IMR-90 (cell line): ENCODE measurements at regions not wholly inside any gene's neighbourhood (a gene's known extent, or its start where the extent isn't known, plus 50 kb on each side); places are given as distances from the start of the nearest gene placed in this dataset.

Experiments
- ATAC-seq: fragments of 200-7000 bp; cut with Tn5 transposase; 2 replicates; pipeline ENCODE4 v1.9.1; 2020; ENCODE audit warnings: low read depth, mild to moderate bottlenecking, moderate library complexity
- BruUV-seq: library from RNA; stranded (reverse); fragments of 400-500 nt; replicated peaks from 2 replicates; lab custom pipeline; 2021; lab: Mats Ljungman, UMichigan
- CTCF ChIA-PET: fragments of 300-600 bp; formaldehyde crosslinking; extraction: SDS; loops from one replicate; lab custom pipeline; 2021; ENCODE audit warnings: antibody characterized with exemption; lab: Yijun Ruan, JAX
- POLR2A ChIA-PET: fragments of 300-600 bp; sonication (Branson Sonifier 250); formaldehyde crosslinking; loops from one replicate; lab custom pipeline; 2022; ENCODE audit warnings: antibody characterized with exemption; ENCODE audit not compliant: unreplicated experiment; lab: Charles Lee
- DNase-seq: peaks from one replicate; pipeline ENCODE4 v3.0.0; 2013
- H2AFZ ChIP-seq: replicated peaks from 2 replicates; pipeline ENCODE3; 2013; ENCODE audit warnings: low read length, mild to moderate bottlenecking; ENCODE audit not compliant: poor library complexity
- H2AK5ac ChIP-seq: 2 replicates; pipeline ENCODE4 v1.6.1; 2013; ENCODE audit warnings: low read depth, low read length, inconsistent platforms
- H2AK9ac ChIP-seq: replicated peaks from 2 replicates; pipeline ENCODE3; 2013; ENCODE audit warnings: mild to moderate bottlenecking, low read depth, low read length, moderate library complexity; ENCODE audit not compliant: poor library complexity
- H2BK120ac ChIP-seq: 2 replicates; pipeline ENCODE4 v1.6.1; 2013; ENCODE audit warnings: low read depth, low read length, inconsistent platforms
- H2BK15ac ChIP-seq: 3 replicates; pipeline ENCODE4 v1.6.1; 2013; ENCODE audit warnings: low read depth, low read length, inconsistent platforms
- H2BK20ac ChIP-seq: 2 replicates; pipeline ENCODE4 v1.6.1; 2013; ENCODE audit warnings: low read depth, mild to moderate bottlenecking, inconsistent platforms, low read length, moderate library complexity
- H2BK5ac ChIP-seq: 2 replicates; pipeline ENCODE4 v1.6.1; 2013; ENCODE audit warnings: mild to moderate bottlenecking, low read depth, low read length, inconsistent platforms; ENCODE audit not compliant: poor library complexity, severe bottlenecking
- H3K14ac ChIP-seq: replicated peaks from 2 replicates; pipeline ENCODE4 v1.6.1; 2013; ENCODE audit warnings: low read depth, low read length, inconsistent platforms
- H3K18ac ChIP-seq: 2 replicates; pipeline ENCODE4 v1.6.1; 2013; ENCODE audit warnings: low read depth, low read length, control low read depth
- H3K23ac ChIP-seq: 2 replicates; pipeline ENCODE4 v1.6.1; 2013; ENCODE audit warnings: low read depth, low read length, inconsistent platforms
- H3K27ac ChIP-seq: 2 replicates; pipeline ENCODE4 v1.5.1; 2013; ENCODE audit warnings: mild to moderate bottlenecking, control low read depth, low read length; ENCODE audit not compliant: insufficient read depth
- H3K27me3 ChIP-seq: 2 replicates; pipeline ENCODE4 v1.6.1; 2013; ENCODE audit warnings: low read length; ENCODE audit not compliant: control insufficient read depth, insufficient read depth
- H3K36me3 ChIP-seq: 2 replicates; pipeline ENCODE4 v1.6.1; 2013; ENCODE audit warnings: low read length, mixed read lengths; ENCODE audit not compliant: control insufficient read depth, insufficient read depth
- H3K4ac ChIP-seq: 2 replicates; pipeline ENCODE4 v1.6.1; 2013; ENCODE audit warnings: low read depth, low read length, inconsistent platforms
- H3K4me1 ChIP-seq: 2 replicates; pipeline ENCODE4 v1.6.1; 2013; ENCODE audit warnings: low read length, mixed read lengths; ENCODE audit not compliant: control insufficient read depth, insufficient read depth
- H3K4me2 ChIP-seq: 2 replicates; pipeline ENCODE4 v1.6.1; 2013; ENCODE audit warnings: low read depth, mild to moderate bottlenecking, control low read depth, low read length, moderate library complexity
- H3K4me3 ChIP-seq: 2 replicates; pipeline ENCODE4 v1.5.1; 2013; ENCODE audit warnings: low read depth, mild to moderate bottlenecking, control low read depth, low read length, moderate library complexity; ENCODE audit not compliant: insufficient read depth
- H3K56ac ChIP-seq: 2 replicates; pipeline ENCODE4 v1.6.1; 2013; ENCODE audit warnings: low read length, inconsistent platforms; ENCODE audit not compliant: insufficient read depth; ENCODE audit errors: extremely low read depth
- H3K79me1 ChIP-seq, 2 experiments: 2 replicates each; pipeline ENCODE4 v1.6.1; 2013; ENCODE audit warnings: low read length in 2 of 2, inconsistent platforms in 1 of 2, low read depth in 1 of 2
- H3K9ac ChIP-seq: 2 replicates; pipeline ENCODE4 v1.6.1; 2013; ENCODE audit warnings: low read depth, low read length, control low read depth
- H3K9me1 ChIP-seq: 2 replicates; pipeline ENCODE4 v1.6.1; 2013; ENCODE audit warnings: low read length, inconsistent platforms; ENCODE audit not compliant: insufficient read depth
- H3K9me3 ChIP-seq: 2 replicates; pipeline ENCODE4 v1.6.1; 2013; ENCODE audit warnings: low read length; ENCODE audit not compliant: control insufficient read depth, insufficient read depth
- H4K20me1 ChIP-seq: 2 replicates; pipeline ENCODE4 v1.6.1; 2013; ENCODE audit warnings: low read length, inconsistent platforms; ENCODE audit not compliant: insufficient read depth
- H4K5ac ChIP-seq: 2 replicates; pipeline ENCODE4 v1.6.1; 2013; ENCODE audit warnings: mild to moderate bottlenecking, low read depth, low read length, control low read depth
- H4K8ac ChIP-seq, 2 experiments: 2 replicates each; pipeline ENCODE4 v1.6.1; 2013; ENCODE audit warnings: low read depth in 2 of 2, low read length in 2 of 2, control low read depth in 1 of 2, inconsistent platforms in 1 of 2
- H4K91ac ChIP-seq: 2 replicates; pipeline ENCODE4 v1.6.1; 2013; ENCODE audit warnings: low read depth, low read length, inconsistent platforms; ENCODE audit not compliant: insufficient read depth
- BHLHE40 ChIP-seq: fragments of 150-350 bp; IDR thresholded peaks from 2 replicates; pipeline ENCODE4 v1.6.1; 2016; ENCODE audit warnings: mild to moderate bottlenecking, low read depth, low read length
- CEBPB ChIP-seq: IDR thresholded peaks from 2 replicates; pipeline ENCODE4 v1.6.1; 2012; ENCODE audit warnings: low read depth, low read length, improper control_type of control experiment
- CHD1 ChIP-seq: IDR thresholded peaks from 2 replicates; pipeline ENCODE4 v1.6.1; 2012; ENCODE audit warnings: low read depth, low read length, improper control_type of control experiment
- CTCF ChIP-seq: conservative IDR thresholded peaks from 2 replicates; pipeline ENCODE4 v1.5.1; 2012; ENCODE audit warnings: mild to moderate bottlenecking, low read depth, low read length, improper control_type of control experiment
- FOS ChIP-seq: fragments of 150-350 bp; IDR thresholded peaks from 2 replicates; pipeline ENCODE4 v1.6.1; 2016; ENCODE audit warnings: low read depth, low read length
- MAFK ChIP-seq: IDR thresholded peaks from 2 replicates; pipeline ENCODE4 v1.6.1; 2012; ENCODE audit warnings: low read depth, low read length, improper control_type of control experiment
- MAZ ChIP-seq: IDR thresholded peaks from 2 replicates; pipeline ENCODE4 v1.6.1; 2012; ENCODE audit warnings: low read depth, mild to moderate bottlenecking, low read length, improper control_type of control experiment, moderate library complexity, borderline replicate concordance
- MXI1 ChIP-seq: IDR thresholded peaks from 2 replicates; pipeline ENCODE4 v1.6.1; 2012; ENCODE audit warnings: low read depth, mild to moderate bottlenecking, low read length, moderate library complexity, borderline replicate concordance
- NFE2L2 ChIP-seq: fragments of 150-350 bp; IDR thresholded peaks from 2 replicates; pipeline ENCODE4 v1.6.1; 2016; ENCODE audit warnings: low read depth, mild to moderate bottlenecking, low read length
- POLR2A ChIP-seq: IDR thresholded peaks from 2 replicates; pipeline ENCODE4 v1.6.1; 2012; ENCODE audit warnings: mild to moderate bottlenecking, low read depth, low read length
- RAD21 ChIP-seq: IDR thresholded peaks from 2 replicates; pipeline ENCODE4 v1.6.1; 2012; ENCODE audit warnings: low read length, improper control_type of control experiment
- RCOR1 ChIP-seq: IDR thresholded peaks from 2 replicates; pipeline ENCODE4 v1.6.1; 2012; ENCODE audit warnings: mild to moderate bottlenecking, low read length, improper control_type of control experiment; ENCODE audit not compliant: insufficient replicate concordance
- RFX5 ChIP-seq: IDR thresholded peaks from 2 replicates; pipeline ENCODE4 v1.8.0; 2012; ENCODE audit warnings: low read depth, mild to moderate bottlenecking, low read length, moderate library complexity
- SMC3 ChIP-seq: fragments of 150-350 bp; IDR thresholded peaks from 2 replicates; pipeline ENCODE4 v1.6.1; 2016; ENCODE audit warnings: low read depth, mild to moderate bottlenecking, antibody characterized with exemption, low read length, moderate library complexity
- WGBS, 2 experiments: methylation state at CpG; one replicate each; pipeline versions ENCODE4 v1.1.5 to v1.1.7; 2013; ENCODE audit warnings: missing lambda C conversion rate in 2 of 2; ENCODE audit not compliant: insufficient read length in 1 of 2; ENCODE audit errors: extremely low coverage in 2 of 2; 5-methylcytosine and 5-hydroxymethylcytosine counted together
- dilution Hi-C: fragments of 300-500 bp; cut with HindIII; formaldehyde crosslinking; loops from one replicate; pipeline ENCODE4 v1.14.3; 2018; ENCODE audit warnings: low sequenced_read_pairs; ENCODE audit not compliant: unreplicated experiment
- in situ Hi-C: fragments of 300-500 bp; cut with MboI; formaldehyde crosslinking; loops from 3 replicates; pipeline ENCODE4 v1.14.3; 2019; ENCODE audit warnings: low sequenced_read_pairs, inconsistent platforms, mixed read lengths
- intact Hi-C: fragments of 100-400 bp; cut with micrococcal nuclease; formaldehyde crosslinking; loops from 2 replicates; pipeline ENCODE4 v1.10.0; 2022
- TF ChIP-seq, protein P1 (sequence below): fragments of 150-350 bp; IDR thresholded peaks from 2 replicates; pipeline ENCODE4 v1.6.1; 2016; ENCODE audit warnings: low read depth, mild to moderate bottlenecking, low read length, moderate library complexity, borderline replicate concordance
- TF ChIP-seq, protein P2 (sequence below): fragments of 150-350 bp; IDR thresholded peaks from 2 replicates; pipeline ENCODE4 v1.6.1; 2017; ENCODE audit warnings: mild to moderate bottlenecking, antibody characterized with exemption, low read length, low read depth

GRCh38 chr5:114883675-114884074, 286.0 kb downstream of the TRIM36 start:
- Histone ChIP-seq H3K14ac (no peak overlapping the region), H2BK5ac (no peak overlapping the region), H4K91ac (no peak overlapping the region), H3K27ac (no peak overlapping the region), H3K4ac (no peak overlapping the region), H3K4me3 (no peak overlapping the region), H4K8ac (no peak overlapping the region), H3K56ac (no peak overlapping the region), H2BK15ac (no peak overlapping the region), H3K36me3 (no peaks in the 10 kb centered on the region), H2AK9ac (no peak overlapping the region), H2AK5ac (no peak overlapping the region), H3K27me3 (no peaks in the 10 kb centered on the region), H3K4me1 (no peaks in the 10 kb centered on the region), H4K20me1 (no peaks in the 10 kb centered on the region), H3K4me2 (no peak overlapping the region), H3K9me1 (no peaks in the 10 kb centered on the region), H4K5ac (no peak overlapping the region), H3K79me1 (no peaks in the 10 kb centered on the region), H2BK120ac (no peak overlapping the region), H2AFZ (no peak overlapping the region), H3K9ac (no peak overlapping the region), H3K9me3 (peaks cover 6% of the 10 kb centered on the region), H3K18ac (no peak overlapping the region), H2BK20ac (no peak overlapping the region), H3K23ac (no peak overlapping the region)
- no TSS peak for BruUV-seq
- in situ Hi-C loops (no loop called here), intact Hi-C loops (no loop called here), dilution Hi-C loops (no loop called here)
- no peak for ATAC-seq
- no peak for DNase-seq
- TF ChIP-seq CHD1 (no peak), RCOR1 (no peak), MAZ (no peak), POLR2A (no peak), RFX5 (no peak), FOS (no peak), NFE2L2 (no peak), SMC3 (no peak), CEBPB (no peak), MXI1 (no peak), CTCF (no peak), BHLHE40 (no peak), RAD21 (no peak), MAFK (no peak)
- TF ChIP-seq, protein P1, sequence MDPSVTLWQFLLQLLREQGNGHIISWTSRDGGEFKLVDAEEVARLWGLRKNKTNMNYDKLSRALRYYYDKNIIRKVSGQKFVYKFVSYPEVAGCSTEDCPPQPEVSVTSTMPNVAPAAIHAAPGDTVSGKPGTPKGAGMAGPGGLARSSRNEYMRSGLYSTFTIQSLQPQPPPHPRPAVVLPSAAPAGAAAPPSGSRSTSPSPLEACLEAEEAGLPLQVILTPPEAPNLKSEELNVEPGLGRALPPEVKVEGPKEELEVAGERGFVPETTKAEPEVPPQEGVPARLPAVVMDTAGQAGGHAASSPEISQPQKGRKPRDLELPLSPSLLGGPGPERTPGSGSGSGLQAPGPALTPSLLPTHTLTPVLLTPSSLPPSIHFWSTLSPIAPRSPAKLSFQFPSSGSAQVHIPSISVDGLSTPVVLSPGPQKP, result no peak
- TF ChIP-seq, protein P2, sequence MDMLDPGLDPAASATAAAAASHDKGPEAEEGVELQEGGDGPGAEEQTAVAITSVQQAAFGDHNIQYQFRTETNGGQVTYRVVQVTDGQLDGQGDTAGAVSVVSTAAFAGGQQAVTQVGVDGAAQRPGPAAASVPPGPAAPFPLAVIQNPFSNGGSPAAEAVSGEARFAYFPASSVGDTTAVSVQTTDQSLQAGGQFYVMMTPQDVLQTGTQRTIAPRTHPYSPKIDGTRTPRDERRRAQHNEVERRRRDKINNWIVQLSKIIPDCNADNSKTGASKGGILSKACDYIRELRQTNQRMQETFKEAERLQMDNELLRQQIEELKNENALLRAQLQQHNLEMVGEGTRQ, result no peak
- ChIA-PET POLR2A (no interaction called here), CTCF (no interaction called here)
- no CpG with 5 or more reads among the region's 2 CpGs for WGBS, 2 experiments
